ENCODE measurements at regions not wholly inside any gene's neighbourhood (a gene's known extent, or its start where the extent isn't known, plus 50 kb on each side); places are given as distances from the start of the nearest gene placed in this dataset.

DNA sequence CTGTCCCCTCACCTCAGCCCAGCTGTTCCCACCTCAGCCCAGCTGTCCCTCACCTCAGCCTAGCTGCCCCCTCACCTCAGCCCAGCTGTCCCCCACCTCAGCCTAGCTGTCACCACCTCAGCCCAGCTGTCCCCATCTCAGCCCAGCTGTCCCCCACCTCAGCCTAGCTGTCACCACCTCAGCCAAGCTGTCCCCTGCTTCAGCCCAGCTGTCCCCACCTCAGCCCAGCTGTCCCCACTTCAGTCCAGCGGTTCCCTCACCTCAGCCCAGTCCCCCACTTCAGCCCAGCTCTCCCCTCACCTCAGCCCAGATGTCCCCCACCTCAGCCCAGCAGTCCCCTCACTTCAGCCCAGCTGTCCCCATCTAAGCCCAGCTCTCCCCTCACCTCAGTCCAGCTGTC lies 88.4 kb upstream of the CSF3R start:
- DNase-seq: no peak

DNA sequence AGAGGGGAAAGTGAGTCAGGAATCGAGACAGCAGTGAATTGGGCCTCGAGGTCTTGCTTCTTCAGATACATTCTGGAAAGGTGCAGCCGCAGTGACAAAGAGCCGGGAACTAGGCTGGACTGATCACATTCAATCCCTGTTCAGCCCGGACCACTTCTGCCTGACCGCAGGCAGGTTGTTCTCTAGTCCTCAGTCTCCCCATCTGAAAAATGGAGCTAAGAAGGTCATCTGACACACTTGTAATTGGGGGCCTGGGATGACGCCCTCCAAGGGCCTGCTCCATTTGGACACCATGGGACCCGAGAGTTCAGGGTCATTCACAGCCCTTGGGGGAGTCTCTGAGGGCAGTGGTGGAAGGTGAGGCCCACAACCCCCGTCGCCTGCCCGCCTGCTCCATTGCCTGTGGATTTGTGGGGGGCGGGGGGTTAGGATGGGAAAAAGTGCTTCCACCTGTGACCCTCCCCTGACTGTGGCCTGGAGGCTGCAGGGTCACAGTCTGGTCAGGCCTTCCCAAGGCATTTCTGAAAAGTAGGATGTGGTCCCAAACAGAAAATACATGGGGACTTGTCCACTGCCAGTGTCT lies 87.9 kb upstream of the CSF3R start:
- DNase-seq: peak; percentile 50

DNA sequence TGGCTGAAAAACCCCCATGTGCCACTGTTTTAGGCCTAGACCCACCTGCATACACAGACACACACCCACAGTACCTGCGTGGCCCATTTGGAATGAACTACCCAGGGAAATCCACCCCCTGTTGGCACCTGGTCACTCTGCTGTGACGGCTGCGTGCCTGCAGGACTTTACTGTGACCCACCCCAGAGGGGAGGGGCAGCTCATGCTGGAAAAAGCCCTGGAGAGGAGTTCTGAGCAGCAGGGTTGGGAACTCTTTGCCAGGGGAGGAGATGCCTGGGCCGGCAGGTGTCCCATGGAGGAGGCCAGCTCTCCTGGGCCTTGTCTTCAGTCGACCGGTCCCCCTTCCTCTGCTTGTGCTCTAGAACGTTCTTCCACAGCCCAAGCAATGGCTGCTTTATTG lies 87.3 kb upstream of the CSF3R start:
- DNase-seq: peak; percentile 49

DNA sequence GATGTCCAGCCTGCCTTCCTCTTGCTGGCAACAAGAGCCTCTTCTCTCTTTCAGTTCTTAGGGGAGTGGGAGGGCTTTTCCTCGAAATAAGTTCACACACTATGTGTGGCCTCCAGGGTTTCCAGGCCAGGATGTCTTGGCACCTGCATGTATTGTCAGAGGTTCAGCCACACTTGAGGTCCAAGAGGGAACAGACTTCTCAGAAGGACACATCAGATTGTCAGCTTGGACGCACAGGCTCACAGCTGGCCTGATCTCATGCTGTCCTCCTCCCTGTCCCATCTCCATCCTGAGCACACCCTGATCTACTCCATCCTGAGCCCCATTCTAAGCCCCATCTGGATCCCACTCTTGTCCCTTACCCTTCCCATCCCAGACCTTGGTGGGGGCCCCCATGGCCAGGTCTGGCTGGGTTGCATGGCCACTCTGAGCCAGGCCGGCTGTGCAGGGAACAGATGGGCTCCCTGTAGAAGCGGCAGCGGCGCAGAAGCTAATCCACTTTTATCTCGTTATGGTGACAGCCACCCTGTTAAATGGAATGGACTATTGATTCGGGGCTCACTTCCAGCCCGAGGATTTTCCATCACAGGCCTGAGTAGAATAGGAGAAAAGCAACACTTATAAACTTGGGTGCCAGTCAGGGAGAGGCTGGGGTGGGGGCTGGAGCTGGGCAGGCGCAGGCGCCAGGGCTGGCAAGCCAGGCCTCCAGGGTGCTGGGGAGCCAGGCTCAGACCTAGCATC lies 85.1 kb upstream of the CSF3R start:
- DNase-seq: peak; percentile 49

DNA sequence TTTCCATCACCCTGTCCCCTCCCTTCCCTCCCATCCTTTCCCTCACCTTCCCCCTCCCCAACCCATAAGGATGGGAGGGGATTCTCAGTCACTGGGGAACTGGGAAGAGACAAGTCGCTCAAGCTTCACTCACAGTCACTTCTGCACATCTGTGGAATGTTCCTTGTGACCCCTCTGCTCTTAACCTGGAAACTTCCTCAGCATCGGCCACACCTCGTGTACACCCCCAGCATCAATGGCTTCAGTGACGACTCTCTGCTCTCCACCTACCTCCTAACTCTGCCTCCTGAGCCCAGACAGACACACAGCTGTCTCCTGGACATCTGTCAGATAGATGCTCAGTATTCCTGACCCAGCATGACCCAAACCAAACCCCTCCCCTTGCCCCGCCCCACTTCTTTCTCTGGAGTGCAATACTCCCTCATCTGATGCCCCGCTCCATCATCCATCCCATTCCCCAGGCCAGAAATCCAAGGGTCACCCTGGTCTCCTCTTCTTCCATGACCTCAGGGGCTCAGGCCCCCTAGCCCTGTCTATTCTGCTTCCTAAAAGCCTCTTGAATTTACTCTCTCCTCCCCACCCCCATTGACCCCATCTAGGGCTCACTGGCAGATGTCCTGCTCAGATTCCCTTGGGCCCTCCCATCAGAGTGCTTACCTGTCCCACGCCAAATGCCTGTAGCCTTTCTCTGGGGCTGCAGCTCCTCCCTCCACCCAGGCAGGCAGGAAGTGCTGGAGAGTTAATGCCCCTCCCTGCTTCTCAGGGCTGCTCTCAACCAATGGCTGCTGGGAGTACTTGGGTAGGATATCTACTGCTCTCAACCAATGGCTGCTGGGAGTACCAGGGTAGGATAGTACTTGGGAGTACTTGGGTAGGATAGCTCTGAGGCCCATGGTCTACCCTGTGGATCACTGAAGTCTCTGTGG lies 83.1 kb upstream of the CSF3R start:
- peak; percentile 47 for DNase-seq

DNA sequence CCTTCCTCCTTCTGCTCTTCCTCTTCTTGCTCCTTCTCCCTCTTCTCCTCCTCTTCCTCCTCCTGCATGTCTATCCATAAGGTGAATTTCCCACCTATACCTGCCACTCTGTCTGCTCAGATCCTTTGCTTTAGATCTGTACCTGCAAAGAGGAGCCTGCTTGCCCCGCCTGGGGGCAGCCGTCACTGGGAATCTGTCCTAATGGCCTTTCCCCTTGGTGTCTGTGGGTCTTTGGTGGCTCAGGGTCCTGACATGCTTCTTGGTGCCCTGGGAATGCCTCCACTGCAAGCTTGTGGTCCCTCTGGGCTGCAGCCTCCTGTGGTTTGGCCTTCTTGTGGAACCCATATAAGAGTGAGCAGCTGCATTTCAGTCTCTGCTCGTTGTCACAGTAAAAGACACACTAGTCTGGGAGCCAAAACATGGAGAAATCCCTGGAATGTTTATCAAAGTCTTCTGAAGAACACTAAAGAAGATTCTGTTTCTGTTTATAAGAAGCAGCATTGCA lies 79.5 kb upstream of the CSF3R start:
- peak; percentile 46 for DNase-seq

DNA sequence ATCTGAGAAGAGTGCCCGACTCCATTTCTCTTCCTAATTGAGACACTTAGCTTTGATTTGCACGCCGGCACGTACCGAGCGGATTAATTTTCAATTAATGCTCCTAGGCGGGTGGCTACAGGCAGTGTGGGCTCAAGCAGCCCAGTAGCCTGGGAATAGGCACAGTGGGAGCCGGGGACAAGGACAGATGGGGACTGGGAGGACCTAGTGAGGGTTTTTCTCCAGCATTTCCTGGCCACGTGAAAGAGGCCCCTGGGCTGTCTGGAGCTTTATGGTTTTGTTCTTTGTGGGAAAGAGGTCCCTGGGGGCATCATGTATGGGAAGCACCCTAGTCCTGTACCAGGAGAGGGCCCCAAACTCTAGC lies 78.6 kb upstream of the CSF3R start:
- DNase-seq: peak; percentile 34

DNA sequence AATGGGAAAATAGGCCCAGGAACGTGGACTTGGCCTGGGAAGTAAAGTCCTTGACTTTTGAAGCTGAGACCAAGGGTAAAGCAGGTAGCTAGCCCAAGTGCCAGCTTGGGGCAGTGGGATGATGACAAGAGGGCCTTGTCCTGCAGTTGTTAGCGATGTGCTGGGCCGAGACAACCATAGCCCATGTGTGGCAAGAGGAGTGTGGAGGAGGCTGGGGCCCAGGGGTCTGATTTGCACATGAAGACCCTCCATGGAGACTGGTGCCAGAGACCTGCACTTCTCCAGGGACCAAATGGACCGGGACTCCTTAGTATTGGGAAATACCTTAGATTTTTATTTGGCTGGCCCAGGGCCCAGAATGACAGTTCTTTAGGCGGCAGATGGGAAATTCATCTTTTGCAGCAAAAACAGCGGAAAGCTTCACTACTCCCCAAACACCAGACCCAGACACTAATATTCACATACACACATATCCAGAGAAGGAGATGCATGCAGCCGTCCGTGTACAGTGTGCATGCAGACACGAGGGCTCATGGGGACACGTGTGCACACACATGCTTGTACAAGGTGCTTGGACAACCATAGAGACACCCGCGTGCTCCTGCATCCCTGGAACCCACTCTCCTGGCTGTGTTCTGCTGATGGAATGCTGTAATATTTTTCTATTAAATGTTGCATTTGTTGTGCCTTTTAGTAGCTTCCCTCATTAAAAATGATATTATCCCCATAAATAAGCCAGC lies 78.1 kb upstream of the CSF3R start:
- DNase-seq: peak; percentile 22

DNA sequence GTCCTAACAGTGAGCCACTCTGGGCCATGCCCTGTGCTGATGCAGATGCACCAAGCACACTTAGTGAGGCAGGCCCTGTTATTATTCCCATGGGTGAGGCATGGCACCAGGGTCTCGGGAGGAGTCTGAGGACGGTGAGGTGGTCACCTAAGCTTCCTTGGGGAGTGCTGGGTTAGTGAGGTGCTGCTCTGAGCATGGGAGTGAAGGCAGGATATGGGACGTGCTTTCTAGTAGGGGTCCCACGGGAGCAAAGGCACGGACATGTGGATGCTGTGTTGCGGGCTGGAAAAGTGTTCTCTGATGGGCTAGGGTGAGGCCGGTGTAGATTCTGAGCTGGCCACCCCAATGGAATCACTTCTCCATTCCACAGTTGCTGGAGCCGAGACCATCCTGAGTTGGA lies 77.5 kb upstream of the CSF3R start:
- DNase-seq: peak; percentile 38

DNA sequence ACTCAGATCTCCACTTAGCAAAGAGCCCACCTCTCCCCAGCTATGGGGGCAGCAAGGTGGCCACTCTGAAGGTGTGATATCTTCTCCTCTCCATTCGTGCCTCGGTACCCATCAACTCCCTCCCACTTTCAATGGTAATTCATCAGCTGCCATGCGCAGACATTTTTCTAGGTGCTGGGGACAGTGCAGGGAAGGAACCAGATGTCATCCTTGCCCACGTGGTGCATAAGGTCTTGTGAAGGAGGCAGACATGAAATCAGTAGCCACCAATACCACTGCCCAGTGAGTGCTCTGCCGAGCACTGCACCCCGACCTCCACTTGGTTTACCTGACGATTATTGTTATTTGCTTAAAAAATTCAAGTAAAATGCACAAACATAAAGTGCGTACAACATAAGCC lies 76.3 kb upstream of the CSF3R start:
- peak; percentile 37 for DNase-seq

DNA sequence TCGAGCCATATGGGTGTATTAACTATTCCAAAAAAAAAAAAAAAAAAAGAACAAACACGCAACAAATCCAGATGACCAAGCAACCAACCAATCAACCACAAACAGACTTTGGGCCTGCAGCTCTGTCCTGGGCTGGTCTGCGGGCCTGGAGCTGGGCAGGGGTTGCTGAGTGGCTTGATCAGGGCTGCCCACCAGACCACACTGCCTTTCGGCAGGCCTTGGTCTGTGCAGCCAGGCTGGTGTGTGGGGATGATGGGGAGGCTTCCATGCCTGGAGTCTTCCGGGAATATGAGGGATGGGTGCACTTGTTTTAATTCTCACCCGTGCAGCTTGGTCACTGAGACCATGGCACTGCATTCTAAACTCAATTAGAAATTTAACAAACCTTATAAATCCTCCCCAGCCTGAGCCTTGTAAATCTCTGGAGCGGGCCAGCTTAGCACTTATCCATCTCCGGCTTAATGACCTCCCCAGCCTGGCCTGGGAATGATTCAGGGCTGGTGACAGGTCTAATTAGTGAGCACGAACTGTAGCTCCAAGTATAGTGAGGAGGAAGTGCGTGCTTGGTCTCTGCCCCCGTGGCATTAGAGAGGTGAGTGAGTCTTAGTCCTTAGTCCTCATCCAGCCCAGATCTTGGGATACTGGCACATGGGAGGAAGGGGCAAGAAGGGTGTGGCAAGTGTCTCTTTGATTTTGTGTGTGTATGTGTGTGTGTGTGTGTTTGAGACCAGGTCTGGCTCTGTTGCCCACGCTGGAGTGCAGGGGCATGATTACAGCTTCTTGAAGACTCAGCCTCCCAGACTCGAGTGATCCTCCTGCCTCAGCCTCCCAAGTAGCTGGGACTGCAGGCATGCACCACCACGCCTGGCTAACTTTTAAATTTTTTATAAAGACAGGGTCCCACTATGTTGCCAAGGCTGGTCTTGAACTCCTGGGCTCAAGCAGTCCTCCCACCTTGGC lies 74.6 kb upstream of the CSF3R start:
- DNase-seq: peak; percentile 48

DNA sequence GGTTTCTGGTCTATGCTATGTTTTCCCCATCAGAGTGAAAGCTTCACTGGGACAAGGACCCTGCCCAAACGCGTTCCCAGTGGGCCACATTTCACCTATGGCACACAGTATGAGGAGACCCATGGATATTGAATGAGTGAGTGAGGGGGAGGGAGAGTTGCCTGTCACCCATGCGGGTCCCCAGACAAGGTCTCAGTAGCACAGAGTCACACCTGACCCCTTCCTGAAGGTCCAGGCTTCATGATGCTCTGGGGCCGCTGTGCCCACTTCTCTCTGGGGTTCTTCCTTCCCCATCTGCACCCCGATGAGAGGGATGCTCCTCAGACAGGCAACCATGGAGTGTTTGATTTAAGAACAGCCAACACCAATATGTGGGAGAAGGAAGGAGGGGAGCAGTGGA lies 72.3 kb upstream of the CSF3R start:
- DNase-seq: no peak

DNA sequence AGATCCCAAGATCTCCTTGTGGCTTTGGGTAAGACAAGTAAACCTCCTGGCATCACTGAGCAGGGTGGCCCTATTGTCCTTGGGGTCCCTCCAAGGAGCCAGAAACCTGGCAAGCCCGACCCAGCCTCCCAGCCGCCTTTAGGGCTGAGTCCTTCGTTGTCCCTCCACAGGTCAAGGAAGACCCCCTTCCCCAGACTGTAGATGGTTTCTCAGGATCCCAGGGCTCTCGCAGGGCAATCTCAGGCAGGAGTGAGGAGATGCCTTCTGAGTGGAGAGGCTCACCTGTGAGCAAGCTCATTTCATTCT lies 71.6 kb upstream of the CSF3R start:
- peak; percentile 34 for DNase-seq

DNA sequence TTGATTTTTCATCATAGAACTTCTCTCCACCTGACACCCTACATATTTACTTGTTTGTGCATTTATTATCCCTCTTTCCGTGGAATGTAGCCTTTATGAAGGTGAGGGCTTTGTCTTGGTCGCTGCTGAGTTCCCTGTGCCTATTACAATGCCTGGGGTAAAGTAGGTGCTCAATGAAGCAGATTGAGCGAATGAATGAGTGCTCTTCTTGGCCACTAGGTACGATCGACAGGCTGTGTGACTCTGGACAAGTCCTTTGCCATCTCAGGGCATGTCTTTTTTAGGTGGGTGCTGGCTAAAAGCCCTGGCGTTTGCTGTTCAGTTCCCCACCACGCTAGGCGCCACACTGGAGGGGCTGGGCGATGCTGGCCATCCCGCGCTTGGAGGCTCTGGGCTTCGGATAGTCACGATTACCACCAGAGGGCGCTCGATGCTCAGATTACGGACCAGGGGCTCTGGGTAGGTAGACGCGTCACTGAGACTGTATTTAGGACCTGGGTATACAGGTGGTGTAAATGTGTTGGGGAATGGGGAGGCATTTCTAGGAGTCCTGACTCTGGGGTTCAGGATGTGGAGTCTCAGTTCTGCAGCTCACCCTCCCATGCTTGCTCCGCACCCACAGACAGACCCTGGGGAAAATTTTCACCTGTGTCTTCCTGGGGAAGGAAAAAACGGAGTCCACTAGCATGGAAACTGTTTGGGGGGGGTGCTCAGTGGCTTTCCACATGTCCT lies 71.0 kb upstream of the CSF3R start:
- peak; percentile 87 for DNase-seq

DNA sequence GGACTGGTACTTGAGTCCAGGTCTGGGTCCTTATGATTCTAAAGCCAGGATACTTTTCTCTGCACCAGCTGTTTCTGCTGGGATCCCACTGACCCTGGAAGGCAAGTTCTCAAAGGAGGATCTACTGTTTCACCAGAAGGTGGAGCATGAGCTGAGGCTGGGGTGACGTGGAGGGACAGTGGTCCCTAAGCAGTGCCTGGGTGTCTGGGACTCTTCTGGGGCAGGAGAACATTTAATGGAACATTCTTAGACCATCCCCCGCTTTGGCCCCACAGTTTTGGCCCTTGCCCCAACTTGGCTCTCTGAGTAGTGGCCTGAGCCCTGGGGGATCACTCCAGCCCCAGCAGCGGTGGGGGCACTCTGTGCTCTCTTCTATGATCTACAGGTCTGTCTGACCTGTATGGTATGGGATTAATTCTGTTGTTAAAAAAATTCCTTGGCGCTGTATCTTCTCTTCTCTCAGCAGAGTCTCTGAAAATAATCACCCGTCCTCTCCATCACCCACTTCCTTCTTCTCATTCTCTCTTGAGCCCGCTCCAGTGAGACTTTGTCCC lies 60.3 kb upstream of the CSF3R start:
- DNase-seq: peak; percentile 70

DNA sequence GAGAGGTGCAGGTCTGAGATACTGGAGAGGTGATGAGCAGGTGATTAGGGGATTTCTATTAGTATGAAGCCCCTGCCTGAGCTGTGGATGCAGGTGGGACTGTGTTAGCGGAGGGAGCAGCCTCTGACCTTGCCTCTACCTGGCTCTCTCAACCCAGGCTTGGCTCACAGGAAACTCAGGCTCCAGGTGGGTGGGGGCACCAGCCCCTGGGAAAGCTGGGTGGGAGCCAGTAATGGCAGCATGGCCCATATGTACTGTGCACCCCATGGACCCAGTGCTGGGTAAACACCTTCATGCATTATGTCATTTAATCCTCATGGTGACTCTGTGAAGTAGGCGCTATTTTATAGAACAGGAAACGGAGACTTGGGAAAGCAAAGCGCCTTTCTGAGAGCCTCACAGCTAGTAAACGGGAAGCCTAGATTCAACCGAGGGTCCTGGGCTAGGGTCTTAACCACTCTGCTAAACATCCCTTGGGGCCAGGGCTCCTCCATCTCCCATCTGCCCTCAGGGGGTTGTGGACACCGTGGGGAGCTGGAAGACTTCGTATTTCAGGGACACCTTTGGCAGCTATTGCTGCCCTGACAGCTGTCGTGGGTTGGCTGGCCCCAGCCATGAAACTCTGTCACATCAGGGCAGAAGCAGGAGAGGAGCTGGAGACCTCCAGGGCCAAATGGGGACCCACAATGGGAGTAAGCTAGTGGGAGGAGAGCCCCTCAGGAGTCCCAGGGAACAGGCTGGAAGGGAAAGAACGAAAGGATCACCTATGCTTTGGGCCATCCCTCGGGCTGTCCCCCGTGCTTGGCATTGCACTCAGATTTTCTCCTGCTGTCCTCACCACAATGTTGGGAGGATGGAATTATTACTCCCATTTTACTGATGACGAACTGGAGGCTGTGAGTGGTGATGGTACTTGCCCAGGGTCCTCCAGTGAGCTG lies 59.6 kb upstream of the CSF3R start:
- peak; percentile 44 for DNase-seq

DNA sequence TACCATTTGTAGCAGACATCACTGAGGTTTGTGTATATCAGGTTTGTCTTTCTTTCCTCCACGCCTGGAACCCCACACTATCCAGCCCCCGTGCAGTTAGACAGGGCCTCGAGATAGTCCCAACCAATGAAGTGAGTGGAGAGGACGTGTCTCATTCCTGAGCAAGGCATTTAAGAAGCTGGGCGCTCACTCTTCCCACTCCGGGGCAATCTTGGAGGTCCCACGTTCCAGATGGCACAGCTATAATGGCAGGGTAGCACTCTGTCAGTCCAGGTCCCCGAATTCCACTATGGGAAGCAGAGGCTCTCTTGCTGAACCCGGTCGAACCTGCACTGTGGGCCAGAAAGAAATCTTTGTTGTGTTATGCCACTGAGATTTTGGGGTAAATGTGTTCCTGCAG lies 57.3 kb upstream of the CSF3R start:
- DNase-seq: peak; percentile 27

DNA sequence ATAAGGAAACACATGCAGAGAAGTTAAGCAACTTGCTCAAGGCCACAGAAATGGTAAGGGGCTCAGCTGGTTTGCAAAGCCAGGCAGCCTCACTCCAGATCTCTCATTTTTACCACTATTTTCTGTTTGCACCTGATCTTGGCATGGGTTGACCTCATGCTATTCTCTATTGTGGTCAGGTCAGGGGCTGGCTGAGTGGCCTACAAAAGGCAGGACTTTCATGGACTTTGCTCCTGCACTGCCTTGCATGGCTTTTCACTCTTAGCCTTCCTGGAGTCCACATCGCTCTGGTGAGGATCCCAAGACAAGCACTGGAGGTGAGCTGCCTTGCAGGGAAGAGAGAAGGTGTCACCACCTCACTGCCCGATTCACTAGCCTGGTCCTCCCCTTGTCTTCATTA lies 56.8 kb upstream of the CSF3R start:
- peak; percentile 32 for DNase-seq

DNA sequence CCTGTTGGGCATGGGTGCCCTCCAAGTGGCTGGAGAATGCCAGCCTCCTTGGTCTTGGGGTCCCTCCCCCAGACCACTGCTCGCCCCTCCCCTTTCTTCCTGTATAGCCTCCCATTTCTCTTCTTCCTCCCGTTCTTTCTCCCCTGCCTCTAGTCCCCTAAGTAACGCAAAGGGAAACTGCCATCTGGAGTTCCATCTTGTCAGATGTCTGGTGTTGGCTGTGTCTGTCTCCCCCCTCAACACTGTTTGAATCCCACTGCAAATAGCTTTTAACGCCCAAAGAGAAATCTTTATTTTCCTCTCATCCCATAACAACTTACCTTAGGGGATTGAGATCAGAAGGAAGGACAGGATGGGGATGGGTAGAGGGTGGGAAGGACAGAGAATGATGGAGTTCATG lies 55.3 kb upstream of the CSF3R start:
- DNase-seq: peak; percentile 18

Data from islet precursor cell (in vitro differentiated cells).